ENCODE measurements at regions not wholly inside any gene's neighbourhood (a gene's known extent, or its start where the extent isn't known, plus 50 kb on each side); places are given as distances from the start of the nearest gene placed in this dataset.

DNA sequence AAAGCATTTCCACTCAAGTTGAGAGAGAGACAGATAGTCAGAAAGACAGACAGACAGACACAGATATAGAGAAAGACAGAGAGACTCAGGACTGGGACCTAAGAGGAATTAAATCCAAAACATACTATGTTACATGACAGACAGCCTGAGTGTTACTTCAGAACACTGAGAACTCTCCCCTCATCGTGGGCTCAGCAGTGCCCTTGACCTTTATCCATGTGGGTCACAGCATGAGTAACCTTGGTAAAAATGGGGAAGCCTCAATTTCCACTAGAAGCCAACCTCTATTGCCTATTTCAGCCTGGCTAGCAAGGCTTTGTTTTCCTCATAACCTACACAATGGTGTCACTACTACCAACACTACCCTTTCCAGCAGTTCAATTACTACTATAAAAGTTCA is 81.9 kb upstream of the TRABD2B start:
- TF ChIP-seq, protein P1, sequence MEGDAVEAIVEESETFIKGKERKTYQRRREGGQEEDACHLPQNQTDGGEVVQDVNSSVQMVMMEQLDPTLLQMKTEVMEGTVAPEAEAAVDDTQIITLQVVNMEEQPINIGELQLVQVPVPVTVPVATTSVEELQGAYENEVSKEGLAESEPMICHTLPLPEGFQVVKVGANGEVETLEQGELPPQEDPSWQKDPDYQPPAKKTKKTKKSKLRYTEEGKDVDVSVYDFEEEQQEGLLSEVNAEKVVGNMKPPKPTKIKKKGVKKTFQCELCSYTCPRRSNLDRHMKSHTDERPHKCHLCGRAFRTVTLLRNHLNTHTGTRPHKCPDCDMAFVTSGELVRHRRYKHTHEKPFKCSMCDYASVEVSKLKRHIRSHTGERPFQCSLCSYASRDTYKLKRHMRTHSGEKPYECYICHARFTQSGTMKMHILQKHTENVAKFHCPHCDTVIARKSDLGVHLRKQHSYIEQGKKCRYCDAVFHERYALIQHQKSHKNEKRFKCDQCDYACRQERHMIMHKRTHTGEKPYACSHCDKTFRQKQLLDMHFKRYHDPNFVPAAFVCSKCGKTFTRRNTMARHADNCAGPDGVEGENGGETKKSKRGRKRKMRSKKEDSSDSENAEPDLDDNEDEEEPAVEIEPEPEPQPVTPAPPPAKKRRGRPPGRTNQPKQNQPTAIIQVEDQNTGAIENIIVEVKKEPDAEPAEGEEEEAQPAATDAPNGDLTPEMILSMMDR (IDR thresholded peaks at IDR 0.05): no peak
- TF ChIP-seq POLR2A (IDR thresholded peaks at IDR 0.05): no peak
